Transverse colon (tissue), 4 donors: ENCODE measurements at regions not wholly inside any gene's neighbourhood (a gene's known extent, or its start where the extent isn't known, plus 50 kb on each side); places are given as distances from the start of the nearest gene placed in this dataset.

Experiments
- DNase-seq: peaks from one replicate; pipeline ENCODE4 v3.0.0-alpha.2; 2019
- H3K27ac ChIP-seq, 4 donors: fragments of 200-600 bp; sonication (generic); 2 replicates each; pipeline ENCODE4 v1.5.1; 2016 to 2018; ENCODE audit warnings: inconsistent platforms in 4 of 4
- H3K27me3 ChIP-seq: fragments of 200-600 bp; sonication (generic); 2 replicates; pipeline ENCODE4 v1.5.1; 2017; ENCODE audit warnings: inconsistent platforms
- H3K36me3 ChIP-seq, 4 donors: fragments of 200-600 bp; sonication (generic); 2 replicates each; pipeline ENCODE4 v1.5.1; 2017 to 2019; ENCODE audit warnings: inconsistent platforms in 4 of 4
- H3K4me1 ChIP-seq, 4 donors: fragments of 200-600 bp; sonication (generic); 2 replicates each; pipeline ENCODE4 v1.5.1; 2017 to 2020; ENCODE audit warnings: inconsistent platforms in 4 of 4
- H3K4me3 ChIP-seq, 4 donors: fragments of 200-600 bp; sonication (generic); 1 replicate in 1 of 4; 2 replicates in 3 of 4; pipeline versions ENCODE4 v1.5.1 to v1.6.1; 2017 to 2019; ENCODE audit warnings: inconsistent platforms in 4 of 4
- H3K9me3 ChIP-seq, 2 donors: fragments of 200-600 bp; sonication (generic); 2 replicates each; pipeline ENCODE4 v1.5.1; 2017 to 2019; ENCODE audit warnings: inconsistent platforms in 2 of 2
- EP300 ChIP-seq: sonication (generic); formaldehyde crosslinking; IDR thresholded peaks from one replicate; pipeline ENCODE4 v1.6.1; 2017; ENCODE audit warnings: antibody characterized with exemption, low read depth
- POLR2A ChIP-seq: fragments of 450-650 bp; IDR thresholded peaks from one replicate; pipeline ENCODE4 v1.6.1; 2016; ENCODE audit warnings: antibody characterized with exemption, mild to moderate bottlenecking, moderate library complexity
- POLR2AphosphoS5 ChIP-seq, 3 donors: sonication (generic); formaldehyde crosslinking; IDR thresholded peaks; one replicate each; pipeline ENCODE4 v1.6.1; 2016; ENCODE audit warnings: antibody characterized with exemption in 3 of 3
- WGBS, 2 donors: methylation state at CpG; one replicate each; pipeline ENCODE4 v1.1.5; 2018; ENCODE audit warnings: low coverage in 1 of 2; 5-methylcytosine and 5-hydroxymethylcytosine counted together
- in situ Hi-C, 4 donors: fragments of 200-750 bp; cut with MboI; loops; one replicate each; pipeline versions ENCODE4 v1.15.0 to v1.15.1; 2017; ENCODE audit warnings: low sequenced_read_pairs in 3 of 4, low pct_ligation_motif_present in 1 of 4, low pct_unique_long_range_greater_than_20kb in 1 of 4
- intact Hi-C: fragments of 100-400 bp; cut with DNase I; formaldehyde crosslinking; loops from one replicate; pipeline ENCODE4 v1.15.1; 2023; ENCODE audit warnings: low total_unique reads
- TF ChIP-seq, protein P1 (sequence below), 5 experiments: fragments of 200-600 bp in 3 of 5; fragments of 450-650 bp in 2 of 5; sonication (generic) in 3 of 5; IDR thresholded peaks; 1 replicate in 2 of 5; 2 replicates in 3 of 5; pipeline ENCODE4 v1.5.1; 2016 to 2017; ENCODE audit warnings: antibody characterized with exemption in 5 of 5, inconsistent platforms in 3 of 5, mild to moderate bottlenecking in 2 of 5, moderate library complexity in 1 of 5

- TF ChIP-seq, protein P1, sequence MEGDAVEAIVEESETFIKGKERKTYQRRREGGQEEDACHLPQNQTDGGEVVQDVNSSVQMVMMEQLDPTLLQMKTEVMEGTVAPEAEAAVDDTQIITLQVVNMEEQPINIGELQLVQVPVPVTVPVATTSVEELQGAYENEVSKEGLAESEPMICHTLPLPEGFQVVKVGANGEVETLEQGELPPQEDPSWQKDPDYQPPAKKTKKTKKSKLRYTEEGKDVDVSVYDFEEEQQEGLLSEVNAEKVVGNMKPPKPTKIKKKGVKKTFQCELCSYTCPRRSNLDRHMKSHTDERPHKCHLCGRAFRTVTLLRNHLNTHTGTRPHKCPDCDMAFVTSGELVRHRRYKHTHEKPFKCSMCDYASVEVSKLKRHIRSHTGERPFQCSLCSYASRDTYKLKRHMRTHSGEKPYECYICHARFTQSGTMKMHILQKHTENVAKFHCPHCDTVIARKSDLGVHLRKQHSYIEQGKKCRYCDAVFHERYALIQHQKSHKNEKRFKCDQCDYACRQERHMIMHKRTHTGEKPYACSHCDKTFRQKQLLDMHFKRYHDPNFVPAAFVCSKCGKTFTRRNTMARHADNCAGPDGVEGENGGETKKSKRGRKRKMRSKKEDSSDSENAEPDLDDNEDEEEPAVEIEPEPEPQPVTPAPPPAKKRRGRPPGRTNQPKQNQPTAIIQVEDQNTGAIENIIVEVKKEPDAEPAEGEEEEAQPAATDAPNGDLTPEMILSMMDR (IDR thresholded peaks at IDR 0.05) = no peak
- TF ChIP-seq POLR2AphosphoS5 (IDR thresholded peaks at IDR 0.05) (no peak), POLR2A (no peak), EP300 (no peak)
- intact Hi-C loops = loop anchor here (10.0 kb wide), 1 partner anchor 675 kb away; no protein-coding TSS in a partner anchor
- Histone ChIP-seq H3K9me3 (no peaks in the 10 kb centered on the region), H3K4me1 (no peaks in the 10 kb centered on the region), H3K36me3 (no peaks in the 10 kb centered on the region), H3K27ac (no peak overlapping the region), H3K4me3 (no peak overlapping the region), H3K27me3 (no peaks in the 10 kb centered on the region)
- 78 to 97% methylated on average over 5 to 7 of the region's 7 CpGs for WGBS, 2 donors
- no peak for DNase-seq
- in situ Hi-C loops = no loop called here
Observed at GRCh38 chr6:147909640-147910039, 401.1 kb downstream of the SAMD5 start.

- no peak for DNase-seq
- no peaks in the 10 kb centered on the region for H3K27me3 ChIP-seq
- no peaks in the 10 kb centered on the region for H3K36me3 ChIP-seq
- 90 to 96% methylated on average over 5 to 9 of the region's 9 CpGs for WGBS, 2 donors
- H3K4me3 ChIP-seq = no peak overlapping the region
- H3K27ac ChIP-seq = no peak overlapping the region
- in situ Hi-C loops (no loop called here), intact Hi-C loops (no loop called here)
- TF ChIP-seq POLR2AphosphoS5 (IDR thresholded peaks at IDR 0.05) (no peak), EP300 (no peak), POLR2A (no peak)
- TF ChIP-seq, protein P1 (IDR thresholded peaks at IDR 0.05) = no peak
- no peaks in the 10 kb centered on the region for H3K4me1 ChIP-seq
- H3K9me3 ChIP-seq = no peaks in the 10 kb centered on the region
Observed at GRCh38 chr6:147910281-147910680, 401.8 kb downstream of the SAMD5 start.

DNA sequence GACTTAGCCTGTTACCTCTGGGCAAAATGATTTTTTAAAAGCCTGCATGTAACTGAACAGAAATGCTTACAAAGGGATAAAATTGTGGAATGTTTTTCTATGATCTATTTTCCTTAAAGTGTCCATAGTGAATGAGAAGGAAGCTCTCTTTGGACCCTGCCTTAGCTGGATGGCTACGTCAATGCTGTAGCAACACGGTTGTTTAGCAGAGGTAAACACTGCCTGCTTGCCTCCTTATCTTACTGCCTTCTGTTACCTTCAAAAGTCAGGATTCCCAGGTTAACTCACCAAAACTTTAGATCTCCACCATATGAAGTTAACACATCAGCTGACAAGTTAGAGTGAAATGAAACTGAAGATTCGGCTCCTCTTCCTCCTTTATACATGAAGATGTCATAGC lies 402.6 kb downstream of the SAMD5 start:
- DNase-seq = no peak
- Histone ChIP-seq H3K27ac (no peak overlapping the region), H3K4me3 (no peak overlapping the region), H3K27me3 (no peaks in the 10 kb centered on the region), H3K9me3 (no peaks in the 10 kb centered on the region), H3K36me3 (no peaks in the 10 kb centered on the region), H3K4me1 (no peaks in the 10 kb centered on the region)
- in situ Hi-C loops = no loop called here
- intact Hi-C loops = no loop called here
- TF ChIP-seq POLR2AphosphoS5 (IDR thresholded peaks at IDR 0.05) (no peak), POLR2A (no peak), EP300 (no peak)
- TF ChIP-seq, protein P1 (IDR thresholded peaks at IDR 0.05) = no peak
- WGBS, 2 donors = 76 to 87% methylated on average over 2 to 3 of the region's 3 CpGs

- Histone ChIP-seq H3K4me3 (no peak overlapping the region), H3K9me3 (no peaks in the 10 kb centered on the region), H3K27me3 (no peaks in the 10 kb centered on the region), H3K36me3 (no peaks in the 10 kb centered on the region), H3K27ac (no peak overlapping the region), H3K4me1 (no peaks in the 10 kb centered on the region)
- WGBS, 2 donors = 90 to 93% methylated on average over 2 of the region's 2 CpGs
- in situ Hi-C loops (no loop called here), intact Hi-C loops (no loop called here)
- DNase-seq = no peak
- TF ChIP-seq EP300 = no peak
- TF ChIP-seq, protein P1 (IDR thresholded peaks at IDR 0.05) = no peak
- TF ChIP-seq POLR2AphosphoS5 (IDR thresholded peaks at IDR 0.05) = no peak
- TF ChIP-seq POLR2A = no peak
Observed at GRCh38 chr6:147911686-147912085, 403.2 kb downstream of the SAMD5 start.
